ACHN (cell line): ENCODE measurements at regions not wholly inside any gene's neighbourhood (a gene's known extent, or its start where the extent isn't known, plus 50 kb on each side); places are given as distances from the start of the nearest gene placed in this dataset.

Experiments used
- DNase-seq: peaks from one replicate; pipeline ENCODE4 v3.0.0-alpha.2; 2015
- in situ Hi-C: cut with HindIII; loops from 2 replicates; pipeline ENCODE4 v1.10.0; 2017; ENCODE audit warnings: low sequenced_read_pairs, low pct_ligation_motif_present, low pct_unique_long_range_greater_than_20kb

DNA sequence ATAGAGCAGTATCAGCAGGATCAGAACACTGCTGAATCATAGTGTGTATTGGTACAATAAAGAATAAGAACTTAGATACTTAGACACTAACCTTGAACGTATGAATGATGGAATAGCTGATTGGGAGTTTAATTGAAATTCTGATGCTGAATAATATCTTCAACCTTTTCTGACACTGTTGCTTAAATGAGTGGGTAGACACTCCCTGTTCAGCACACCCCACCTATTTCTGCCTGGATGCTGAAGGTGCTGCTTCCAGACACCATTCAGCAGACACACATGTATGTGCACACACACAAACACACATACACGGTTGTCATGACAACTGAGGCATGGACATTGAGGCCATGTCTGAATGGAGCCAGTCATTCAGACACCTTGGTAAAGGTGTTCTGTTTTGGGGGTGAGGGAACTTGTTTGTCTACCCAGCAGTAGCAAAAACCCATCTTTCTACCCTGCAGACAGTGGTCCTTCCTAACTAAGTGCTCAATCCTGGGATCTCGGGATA is 54.3 kb downstream of the TMEM215 start:
- no peak for DNase-seq
- in situ Hi-C loops: no loop called here

DNA sequence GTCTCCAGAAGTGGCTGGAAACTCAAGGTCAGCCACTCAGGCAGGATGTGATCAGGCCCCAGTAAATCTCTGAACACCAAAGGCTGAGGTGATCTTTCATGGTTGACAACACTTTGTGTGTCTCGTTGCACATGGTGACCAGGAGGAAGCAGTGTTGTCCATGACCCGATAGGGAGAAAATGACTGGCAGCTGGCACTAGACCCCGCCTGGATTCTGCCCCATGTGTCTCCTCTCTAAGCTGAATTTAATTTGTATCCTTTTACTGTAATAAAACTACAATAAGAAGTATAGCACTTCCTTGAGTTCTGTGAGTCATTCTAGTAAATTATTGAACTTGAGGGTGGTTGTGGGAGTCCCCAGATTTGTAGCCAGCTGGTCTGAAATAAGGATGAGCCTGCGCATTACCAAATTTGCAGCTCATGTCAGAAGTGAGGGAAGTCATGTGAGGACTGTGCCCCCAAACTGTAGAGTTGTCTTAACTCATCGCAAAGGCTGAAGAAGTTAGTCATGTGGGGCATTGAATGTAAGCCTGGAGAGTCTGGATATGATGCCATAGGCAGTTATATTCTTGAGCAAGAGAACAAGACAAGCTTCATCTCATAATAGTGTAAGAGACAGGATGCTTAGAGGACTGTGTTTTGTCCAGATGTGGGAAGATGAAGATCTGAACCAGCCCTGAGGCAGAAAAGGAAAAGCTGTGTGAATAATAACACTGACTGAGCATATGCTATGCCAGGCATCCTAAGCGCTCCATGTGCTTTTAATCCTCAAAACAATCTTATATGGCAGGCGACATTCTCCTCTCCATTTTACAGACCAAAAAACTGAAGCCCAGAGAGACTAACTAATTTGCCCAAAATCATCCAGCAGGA is 55.9 kb downstream of the TMEM215 start:
- peak; percentile 56 for DNase-seq
- in situ Hi-C loops: no loop called here

DNA sequence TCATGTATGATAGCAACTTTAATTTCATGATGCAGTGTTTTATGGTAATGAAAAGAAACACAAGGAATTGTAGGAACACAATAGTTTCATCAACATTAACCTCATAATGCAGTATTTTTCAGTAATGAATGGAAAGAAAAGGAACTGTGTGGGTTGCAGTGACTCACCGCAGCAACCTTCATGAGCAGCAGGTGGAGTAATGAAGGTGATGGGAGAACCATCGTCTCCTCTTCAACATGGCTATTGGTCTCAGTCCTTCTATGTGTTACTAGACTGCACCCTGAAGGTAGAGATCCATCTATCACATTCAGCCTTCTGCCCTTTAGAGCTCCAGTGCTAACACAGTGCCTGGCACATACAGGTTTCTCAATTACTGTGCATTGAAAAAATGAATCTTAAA is 58.0 kb downstream of the TMEM215 start:
- in situ Hi-C loops: no loop called here

GRCh38 chr9:32843295-32843694 is 60.0 kb downstream of the TMEM215 start:
- in situ Hi-C loops: no loop called here
- DNase-seq: no peak

More for the DNA sequence above, 58.0 kb downstream of the TMEM215 start:
- DNase-seq: no peak

GRCh38 chr9:32844259-32844658 is 60.9 kb downstream of the TMEM215 start:
- in situ Hi-C loops: no loop called here
- DNase-seq: no peak

GRCh38 chr9:32854271-32854670 is 70.9 kb downstream of the TMEM215 start:
- in situ Hi-C loops: no loop called here
- no peak for DNase-seq

DNA sequence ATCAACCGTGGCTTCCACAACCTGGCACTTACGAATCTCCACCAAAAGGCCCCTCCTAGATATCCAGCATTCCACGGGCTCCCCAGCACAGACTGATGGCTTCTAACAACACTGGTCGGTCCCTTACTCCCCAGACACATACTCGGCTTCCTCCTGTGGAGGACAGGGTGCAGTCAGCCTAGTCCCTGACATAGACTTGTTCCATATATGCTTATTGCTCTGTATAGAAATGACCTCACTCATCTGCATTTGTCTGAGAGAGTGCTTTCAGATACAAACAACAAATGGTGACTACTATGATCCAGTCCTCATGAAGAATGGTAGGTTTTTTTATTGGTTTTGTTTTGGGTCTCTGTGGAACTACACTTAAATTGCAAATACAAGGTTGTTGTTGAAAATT is 72.4 kb downstream of the TMEM215 start:
- DNase-seq: no peak
- in situ Hi-C loops: no loop called here

DNA sequence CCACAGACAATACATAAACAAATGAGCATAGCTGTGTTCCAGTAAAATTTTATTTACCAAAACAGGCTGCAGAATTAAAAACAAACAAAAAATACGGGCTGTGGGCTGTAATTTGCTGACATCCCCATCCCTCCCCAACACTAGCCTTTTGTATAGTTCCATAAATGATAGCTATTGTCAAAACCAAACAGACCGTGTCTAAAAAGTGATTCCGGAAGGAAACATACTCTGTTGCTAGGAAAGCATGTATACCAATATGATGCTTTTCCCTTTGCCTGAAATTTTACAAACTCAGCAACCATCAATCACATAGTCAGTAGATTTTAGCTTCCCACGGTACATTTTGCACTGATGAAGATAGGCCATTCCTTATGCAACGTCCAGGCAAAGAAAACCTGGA is 80.0 kb downstream of the TMEM215 start:
- no peak for DNase-seq
- in situ Hi-C loops: no loop called here

DNA sequence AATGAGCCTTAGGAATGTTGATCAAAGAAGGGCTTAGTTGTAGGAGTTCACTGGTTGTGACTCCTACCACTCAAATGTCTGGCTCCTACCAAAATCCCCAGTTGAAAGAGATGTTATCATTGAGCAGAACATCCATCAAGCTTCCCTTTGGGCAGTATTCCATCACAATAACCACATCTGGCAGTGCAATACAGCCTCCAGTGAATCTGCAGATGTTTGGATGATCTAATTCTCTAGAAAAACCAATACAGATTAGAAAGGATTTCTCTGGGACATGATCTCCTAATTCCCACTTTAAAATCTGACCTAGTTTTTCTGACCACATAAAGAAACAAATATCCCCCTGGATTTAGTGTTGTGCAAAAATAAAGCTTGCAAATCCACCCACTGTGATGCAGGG is 81.6 kb downstream of the TMEM215 start:
- in situ Hi-C loops: no loop called here

DNA sequence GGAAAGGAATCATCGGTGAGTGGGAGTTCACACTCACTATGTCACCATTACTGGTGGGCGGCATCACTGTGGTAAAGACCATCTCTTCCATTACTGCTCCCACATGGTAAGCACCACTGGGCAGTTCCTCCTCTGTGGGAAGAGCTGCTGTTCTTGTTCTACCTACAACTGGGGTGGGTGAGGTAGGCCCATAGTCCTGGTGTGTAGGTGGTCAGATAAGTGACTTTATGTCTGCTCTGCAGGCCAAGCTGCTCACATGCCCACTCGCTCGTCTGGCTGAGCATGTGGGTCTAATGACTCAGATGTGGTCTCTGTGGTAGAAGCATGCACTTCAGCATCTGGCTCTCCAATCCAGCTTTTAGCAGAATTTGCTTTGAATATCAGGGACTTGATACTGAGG is 82.9 kb downstream of the TMEM215 start:
- in situ Hi-C loops: no loop called here
- no peak for DNase-seq

More for the DNA sequence above, 81.6 kb downstream of the TMEM215 start:
- DNase-seq: no peak

- DNase-seq: no peak
- in situ Hi-C loops: no loop called here
Measured at GRCh38 chr9:32867026-32867425, 83.7 kb downstream of the TMEM215 start.

DNA sequence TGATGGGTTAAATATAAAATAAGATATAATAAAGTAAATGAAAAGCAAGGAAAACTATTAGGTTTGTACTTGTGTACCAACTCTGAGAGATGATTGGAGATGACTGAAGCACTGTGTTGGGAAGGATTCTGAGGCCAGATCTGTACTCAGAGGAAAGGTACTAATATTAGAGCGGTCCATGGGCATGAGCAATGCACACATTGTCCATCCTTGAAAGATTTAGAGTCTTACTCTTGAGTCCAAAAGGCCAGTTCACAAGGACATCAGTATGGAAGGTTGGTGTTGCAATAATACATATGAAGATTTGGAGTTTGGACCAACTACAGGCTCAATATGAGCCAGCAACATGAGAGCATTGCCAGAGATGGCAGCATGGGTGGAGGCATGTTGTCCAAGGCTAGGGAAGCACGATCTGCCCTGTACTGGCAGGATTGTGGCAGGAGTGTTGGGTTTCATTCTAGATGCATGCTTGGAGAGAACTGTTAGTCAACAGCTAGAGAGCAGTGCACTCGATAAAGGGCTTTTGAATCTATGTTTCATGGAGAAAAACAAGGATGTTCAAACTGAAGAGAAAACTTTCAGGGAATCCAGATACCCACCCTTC is 84.4 kb downstream of the TMEM215 start:
- no peak for DNase-seq

DNA sequence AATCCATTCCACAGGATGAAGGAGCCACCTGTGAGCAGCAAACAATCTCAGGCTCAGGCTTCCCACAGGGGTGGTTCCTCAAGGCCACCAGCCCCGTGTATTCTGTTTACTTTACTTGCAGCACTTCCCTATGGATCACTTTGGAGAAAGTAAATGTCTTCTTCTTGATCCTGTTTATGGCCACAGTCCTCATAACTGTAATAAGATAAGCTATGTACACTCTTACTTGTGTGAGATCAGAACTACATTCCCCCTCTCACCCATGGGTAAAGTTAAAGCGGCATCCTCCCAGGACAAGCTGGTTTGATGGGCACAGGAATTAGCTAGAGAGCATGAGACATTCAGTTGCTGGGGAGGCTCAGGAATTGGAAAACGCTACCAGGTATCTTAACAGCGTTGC is 86.1 kb downstream of the TMEM215 start:
- in situ Hi-C loops: no loop called here
- DNase-seq: no peak

More for the DNA sequence above, 84.4 kb downstream of the TMEM215 start:
- in situ Hi-C loops: no loop called here

DNA sequence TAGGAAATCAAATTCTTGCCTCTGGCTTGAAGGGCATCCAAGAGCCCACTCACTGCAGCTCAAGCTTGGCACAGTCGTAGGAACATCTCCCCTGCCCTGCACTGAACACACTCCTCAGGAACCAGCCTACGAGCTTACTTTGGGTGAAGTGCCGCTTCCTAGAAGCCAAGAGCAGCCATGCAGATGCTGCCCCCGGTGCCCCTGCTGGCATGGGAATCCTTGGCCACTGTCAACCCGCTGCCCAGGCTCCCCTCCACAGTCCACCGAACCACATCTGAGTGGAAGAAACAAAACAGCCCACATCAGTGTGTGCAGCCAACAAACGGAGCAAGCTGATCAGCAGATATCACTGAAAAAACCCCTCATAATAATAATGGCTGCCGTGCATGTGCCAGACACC is 89.8 kb downstream of the TMEM215 start:
- in situ Hi-C loops: no loop called here
- no peak for DNase-seq

DNA sequence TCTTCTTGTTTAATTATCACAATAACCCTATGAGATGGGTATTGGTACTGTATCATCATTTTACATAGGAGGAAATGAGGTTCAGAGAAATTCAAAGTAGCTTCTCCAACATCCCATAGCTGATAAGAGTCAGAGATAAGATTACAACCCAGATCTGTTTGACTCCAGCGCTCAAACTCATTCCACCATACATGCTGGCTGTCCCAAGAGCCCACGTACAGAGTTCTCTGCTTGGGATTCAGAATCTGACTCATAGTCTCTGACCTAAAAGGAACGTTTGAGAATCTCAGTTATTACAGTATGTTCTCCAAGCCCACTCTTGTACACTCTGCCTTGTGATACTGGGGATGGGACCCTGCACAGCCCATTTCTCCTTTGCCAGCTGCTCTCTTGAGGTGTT is 90.2 kb downstream of the TMEM215 start:
- in situ Hi-C loops: no loop called here
- no peak for DNase-seq

DNA sequence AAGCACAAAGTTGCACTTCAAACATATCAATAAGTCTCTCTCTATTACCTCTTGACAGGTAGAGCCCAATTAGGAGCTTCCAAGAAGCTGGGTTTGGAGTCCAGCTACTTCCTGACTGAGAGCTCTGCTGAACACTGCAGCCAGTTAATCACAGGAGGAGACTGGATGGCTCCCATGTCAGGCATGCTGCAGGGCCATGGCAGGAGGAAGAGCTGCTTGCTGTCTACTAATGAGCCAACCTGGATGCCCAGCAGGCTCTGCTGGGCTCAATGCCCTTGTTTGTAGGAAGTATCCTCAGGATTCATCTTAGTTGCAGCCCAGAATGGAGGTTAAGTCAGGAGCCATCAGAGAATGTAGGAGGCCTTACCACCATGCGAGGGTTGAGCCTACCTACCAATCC is 91.9 kb downstream of the TMEM215 start:
- in situ Hi-C loops: no loop called here
- DNase-seq: no peak

DNA sequence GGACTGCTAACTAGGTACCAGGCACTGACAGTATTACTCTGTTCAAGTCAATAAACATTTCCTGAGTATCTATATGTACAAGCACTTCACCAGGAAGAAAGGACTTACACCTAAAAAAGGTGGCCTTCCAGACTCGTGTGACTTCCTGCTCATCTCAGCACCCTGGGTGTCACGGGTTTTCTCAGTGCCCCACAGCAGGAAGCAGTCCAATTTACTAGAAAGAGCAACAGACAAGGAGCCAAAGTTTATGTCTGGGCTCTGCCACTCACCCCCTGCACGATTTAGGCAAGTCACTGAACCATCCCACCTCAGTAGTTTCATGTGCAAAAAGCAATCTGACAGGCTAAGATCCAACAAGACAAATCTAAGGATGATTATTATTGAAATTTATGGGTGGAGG is 92.4 kb downstream of the TMEM215 start:
- no peak for DNase-seq
- in situ Hi-C loops: no loop called here

DNA sequence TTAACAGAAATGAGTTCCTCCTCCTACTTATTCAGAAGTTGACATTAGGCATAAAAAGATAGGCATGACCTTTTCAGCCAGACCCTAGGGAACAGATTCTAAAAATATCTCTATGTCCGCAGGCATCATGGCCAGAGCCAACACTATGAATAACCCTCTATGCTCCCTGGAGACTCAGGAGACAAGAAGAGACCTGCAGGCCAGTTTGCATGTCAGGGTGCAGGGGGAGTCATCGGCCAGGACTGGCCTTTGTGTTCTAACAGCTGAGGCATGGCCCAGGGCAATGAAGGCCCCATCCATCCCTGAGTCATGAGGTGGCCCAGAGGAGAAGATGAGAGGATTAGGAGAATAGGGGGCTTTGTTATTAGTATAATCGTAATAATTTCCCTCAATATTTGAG is 93.8 kb downstream of the TMEM215 start:
- in situ Hi-C loops: no loop called here
- no peak for DNase-seq

DNA sequence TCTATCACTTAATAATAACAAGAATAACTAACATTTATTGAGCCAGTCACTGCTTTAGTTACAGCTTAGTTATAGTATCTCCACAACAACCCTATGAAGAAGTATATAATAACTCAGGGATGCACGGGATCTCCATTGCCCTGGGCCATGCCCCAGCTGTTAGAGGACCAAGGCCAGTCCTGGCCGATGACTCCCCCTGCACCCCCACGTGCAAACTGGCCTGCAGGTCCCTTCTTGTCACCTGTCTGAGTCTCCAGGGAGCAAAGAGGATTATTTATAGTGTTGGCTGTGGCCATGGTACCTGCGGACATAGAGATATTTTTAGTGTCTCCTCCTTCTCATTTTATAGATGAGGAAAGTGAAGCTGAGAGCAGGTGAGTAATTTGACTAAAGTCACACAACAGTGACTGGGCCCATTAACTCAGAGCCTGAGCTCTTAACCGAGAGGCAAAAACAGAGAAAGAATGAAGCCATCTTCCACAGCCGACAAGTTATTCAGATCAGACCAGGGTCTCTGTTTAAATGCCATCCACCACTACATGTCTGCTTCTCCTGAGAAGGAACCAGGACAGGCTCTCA is 94.4 kb downstream of the TMEM215 start:
- in situ Hi-C loops: no loop called here

GRCh38 chr9:32879335-32879734 is 96.0 kb downstream of the TMEM215 start:
- in situ Hi-C loops: no loop called here
- DNase-seq: no peak

More for the DNA sequence above, 94.4 kb downstream of the TMEM215 start:
- DNase-seq: no peak
